Motor neuron (in vitro differentiated cells): ENCODE measurements at regions not wholly inside any gene's neighbourhood (a gene's known extent, or its start where the extent isn't known, plus 50 kb on each side); places are given as distances from the start of the nearest gene placed in this dataset.
A peak's percentile ranks its signal among the peaks of the same experiment; 100 is the strongest.

ENCODE experiments used
- ATAC-seq, 8 experiments: fragments of 200-7000 bp; cut with Tn5 transposase; replicated peaks in 6 of 8; 2 replicates each; pipeline ENCODE4 v1.8.0; 2021; ENCODE audit warnings: mild to moderate bottlenecking in 8 of 8, moderate library complexity in 8 of 8
- H3K27ac ChIP-seq, 2 donors: fragments of 250-450 bp; sonication (Bioruptor Pico); 2 replicates each; pipeline ENCODE4 v1.9.0; 2021; ENCODE audit warnings: antibody characterized with exemption in 2 of 2, mild to moderate bottlenecking in 2 of 2, moderate library complexity in 1 of 2
- H3K4me1 ChIP-seq, 2 donors: fragments of 250-450 bp; sonication (Bioruptor Pico); replicated peaks in 1 of 2; 2 replicates each; pipeline ENCODE4 v1.6.1; 2021; ENCODE audit warnings: antibody characterized with exemption in 2 of 2, mild to moderate bottlenecking in 2 of 2, moderate library complexity in 1 of 2
- H3K4me3 ChIP-seq, 5 donors: fragments of 250-450 bp; sonication (Bioruptor Pico); 2 replicates each; pipeline ENCODE4 v1.9.0; 2021; ENCODE audit warnings: antibody characterized with exemption in 5 of 5, mild to moderate bottlenecking in 5 of 5, moderate library complexity in 4 of 5
- WGBS, 10 experiments: fragments of 450-650 bp; shearing (Covaris generic); methylation state at CpG; one replicate each; pipeline ENCODE4 v1.0.0; 2022; 5-methylcytosine and 5-hydroxymethylcytosine counted together
- in situ Hi-C, 9 experiments: fragments of 400-800 bp; cut with MboI; loops; one replicate each; pipeline ENCODE4 v1.15.0; 2021; ENCODE audit warnings: low sequenced_read_pairs in 9 of 9, low pct_unique_long_range_greater_than_20kb in 2 of 9; ENCODE audit not compliant: unreplicated experiment in 9 of 9

DNA sequence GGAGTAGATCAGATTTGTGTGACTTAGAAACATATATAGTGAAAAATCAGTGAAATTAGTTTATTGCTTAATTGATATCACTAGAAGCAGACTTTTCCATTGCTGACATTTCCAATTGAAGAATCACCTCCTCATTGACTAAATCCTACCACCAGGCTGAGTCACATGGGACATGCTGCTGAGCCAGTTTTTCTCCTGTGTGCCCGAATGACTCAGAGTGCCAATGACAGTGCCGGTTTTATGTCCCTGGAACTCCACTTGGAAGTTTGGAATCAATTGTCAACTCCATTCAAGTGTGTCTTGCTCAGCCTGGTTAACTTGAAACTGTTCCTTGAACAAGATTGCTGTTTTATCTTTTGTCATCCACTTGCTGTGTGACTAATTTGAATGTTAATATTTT is 316.1 kb upstream of the PRDM1 start:
- no peaks in the 10 kb centered on the region for H3K4me1 ChIP-seq
- peak in 1 of 8 experiments; percentile 22 for ATAC-seq
- no peak overlapping the region for H3K27ac ChIP-seq
- 0 to 100% (median 82%) methylated on average over 1 to 2 of the region's 2 CpGs; no CpG with 5 or more reads in 2 of the 10 experiments for WGBS, 10 experiments
- no peak overlapping the region for H3K4me3 ChIP-seq
- in situ Hi-C loops, result no loop called here

DNA sequence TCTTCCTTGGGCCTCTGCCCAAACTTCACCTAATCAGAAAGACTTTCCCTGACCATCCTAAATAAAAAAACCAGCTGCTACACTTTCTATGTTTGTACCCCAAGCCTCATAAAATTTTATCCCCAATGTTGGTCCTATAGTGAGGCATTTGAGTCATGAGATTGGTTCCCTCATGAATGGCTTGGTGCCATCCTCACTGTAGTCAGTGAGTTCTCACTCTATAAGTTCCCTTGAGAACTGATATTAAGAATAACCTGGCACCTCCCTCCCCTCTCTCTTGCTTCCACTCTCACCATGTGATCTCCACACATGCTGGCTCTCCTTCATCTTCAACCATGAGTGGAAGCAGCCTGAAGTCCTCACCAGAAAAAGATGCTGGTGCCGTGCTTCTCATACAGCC is 316.9 kb upstream of the PRDM1 start:
- 83 to 100% (median 100%) methylated on average over 1 of the region's 1 CpG; no CpG with 5 or more reads in 4 of the 10 experiments for WGBS, 10 experiments
- in situ Hi-C loops, result no loop called here
- no peak for ATAC-seq
- H3K4me1 ChIP-seq, result no peaks in the 10 kb centered on the region
- H3K4me3 ChIP-seq, result no peak overlapping the region
- H3K27ac ChIP-seq, result no peak overlapping the region

DNA sequence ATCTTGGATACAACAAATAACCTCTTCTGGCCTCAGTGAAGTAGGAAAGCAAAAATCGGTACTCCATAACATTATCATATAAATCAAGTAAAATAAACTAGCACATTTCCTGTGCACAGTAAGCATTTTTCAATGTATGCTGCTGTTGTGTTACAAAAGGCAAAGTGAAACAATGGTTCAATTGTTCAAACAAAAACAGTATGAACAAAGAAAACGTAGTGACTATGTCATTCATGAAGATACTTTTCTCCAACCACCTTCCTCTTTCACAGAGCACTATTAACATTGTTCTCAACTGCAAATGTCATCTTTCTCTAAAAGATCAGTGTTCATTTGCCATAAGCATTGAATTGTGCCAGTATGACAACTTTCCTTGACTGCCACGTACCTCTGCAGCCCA is 318.6 kb upstream of the PRDM1 start:
- Histone ChIP-seq H3K4me1 (no peaks in the 10 kb centered on the region), H3K4me3 (no peak overlapping the region), H3K27ac (no peak overlapping the region)
- 44 to 92% (median 78%) methylated on average over 1 to 3 of the region's 3 CpGs; no CpG with 5 or more reads in 1 of the 10 experiments for WGBS, 10 experiments
- ATAC-seq, result no peak
- in situ Hi-C loops, result no loop called here

DNA sequence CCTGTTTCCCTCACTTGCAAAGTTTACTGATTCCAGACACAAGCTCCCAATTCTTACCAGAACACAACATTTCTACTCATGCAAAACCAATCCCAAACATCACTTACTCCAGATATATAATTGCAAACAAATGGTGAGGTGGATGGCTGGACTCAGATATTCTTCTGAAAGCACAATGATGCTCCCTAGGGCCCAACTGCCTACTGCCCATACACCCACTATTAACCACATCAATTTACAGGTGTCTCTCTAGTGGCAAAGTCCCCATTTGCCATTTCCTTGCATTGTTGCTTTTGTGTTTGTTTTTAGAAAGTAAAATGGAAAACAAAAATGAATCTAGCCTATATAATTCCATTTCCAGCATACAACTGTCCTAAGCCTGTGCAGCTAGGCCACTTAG is 320.9 kb upstream of the PRDM1 start:
- in situ Hi-C loops, result no loop called here
- no peaks in the 10 kb centered on the region for H3K4me1 ChIP-seq
- H3K27ac ChIP-seq, result no peak overlapping the region
- no peak overlapping the region for H3K4me3 ChIP-seq
- ATAC-seq, result no peak

DNA sequence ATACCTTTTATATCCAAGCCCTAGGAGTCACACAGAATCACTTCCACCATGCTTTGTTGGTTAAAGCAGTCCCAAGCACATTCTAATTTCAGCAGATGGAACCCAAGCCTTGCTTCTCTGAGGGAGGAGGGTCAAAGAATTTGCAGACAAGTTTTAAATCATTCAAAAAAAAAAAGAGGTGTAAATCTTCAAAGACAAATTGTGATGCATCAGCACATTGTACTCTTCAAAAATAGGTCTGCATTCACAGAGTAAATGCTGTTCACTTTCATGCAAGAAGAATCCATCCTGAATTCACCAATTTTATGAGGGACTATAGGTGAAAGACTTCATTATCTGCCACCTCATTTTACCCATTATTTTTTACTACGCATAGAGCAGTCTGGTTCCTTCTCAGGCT is 321.8 kb upstream of the PRDM1 start:
- no peak overlapping the region for H3K27ac ChIP-seq
- no peak overlapping the region for H3K4me3 ChIP-seq
- no peak for ATAC-seq
- peaks cover 0 to 4% of the 10 kb centered on the region in 2 donors for H3K4me1 ChIP-seq
- 100% methylated on average over 1 of the region's 1 CpG; no CpG with 5 or more reads in 2 of the 10 experiments for WGBS, 10 experiments
- in situ Hi-C loops, result no loop called here

DNA sequence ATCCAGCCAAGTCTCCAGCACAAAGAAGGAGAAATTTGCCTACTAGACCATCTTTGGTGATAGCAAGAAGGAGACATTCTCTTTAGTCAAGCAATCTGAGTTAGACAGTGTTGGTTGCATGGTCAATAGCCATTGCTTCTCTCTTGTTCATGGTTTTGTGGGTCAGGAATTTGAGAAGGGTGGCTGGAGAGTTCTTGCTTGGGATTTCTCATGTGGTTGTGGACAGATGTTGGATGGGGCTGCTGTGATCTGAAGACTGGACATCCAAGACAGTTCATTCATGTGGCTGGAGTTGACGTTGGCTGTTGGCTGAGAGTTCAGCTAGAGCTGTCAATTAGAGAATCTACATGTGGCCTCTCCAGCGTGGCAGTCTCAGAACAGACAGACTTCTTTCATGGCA is 322.3 kb upstream of the PRDM1 start:
- ATAC-seq, result no peak

DNA sequence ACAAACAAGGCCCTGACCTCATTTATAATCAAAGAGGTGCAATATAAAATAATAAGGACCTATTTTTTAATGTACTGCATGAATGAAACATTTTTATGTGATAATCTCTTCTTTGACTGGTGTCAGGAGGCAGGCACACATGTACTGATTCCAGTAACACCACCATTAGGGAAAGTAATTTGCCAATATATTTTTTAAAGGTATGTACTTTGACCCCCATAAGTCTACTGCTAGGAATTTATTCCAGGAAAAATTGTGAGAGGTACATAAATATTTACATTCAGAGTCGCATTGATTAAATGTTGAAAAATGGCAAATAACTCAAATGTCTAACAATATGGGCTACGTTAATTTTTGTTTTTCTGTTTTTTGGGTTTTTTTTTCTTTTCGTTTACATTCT is 325.4 kb upstream of the PRDM1 start:
- no peak for ATAC-seq
- Histone ChIP-seq H3K4me3 (no peak overlapping the region), H3K4me1 (peaks cover 0 to 4% of the 10 kb centered on the region in 2 donors), H3K27ac (no peak overlapping the region)
- in situ Hi-C loops, result no loop called here
- WGBS, 10 experiments, result 86 to 100% (median 94%) methylated on average over 2 to 3 of the region's 3 CpGs

More for the DNA sequence above, 322.3 kb upstream of the PRDM1 start:
- Histone ChIP-seq H3K4me1 (peaks cover 0 to 4% of the 10 kb centered on the region in 2 donors), H3K27ac (no peak overlapping the region), H3K4me3 (no peak overlapping the region)
- WGBS, 10 experiments, result 20 to 89% (median 64%) methylated on average over 1 to 2 of the region's 2 CpGs; no CpG with 5 or more reads in 4 of the 10 experiments
- in situ Hi-C loops, result no loop called here

DNA sequence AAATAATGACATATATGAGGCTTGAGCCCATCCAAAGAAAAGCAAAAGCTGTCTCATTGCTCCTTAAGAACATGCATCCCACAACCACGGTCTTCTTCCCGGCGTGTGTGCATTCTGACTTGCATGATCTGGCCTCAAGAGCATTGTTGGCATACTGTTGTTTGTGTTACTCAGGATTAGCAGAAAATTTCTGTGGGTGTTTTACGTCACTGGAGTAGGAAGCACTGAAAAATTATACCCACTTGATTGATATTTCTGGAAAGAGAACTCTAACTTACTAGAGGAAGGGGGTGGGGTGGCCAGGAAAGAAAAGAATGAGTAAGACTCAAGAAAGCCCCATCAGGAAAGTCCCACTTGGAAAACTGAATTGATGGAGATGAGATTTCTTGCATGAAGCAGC is 326.2 kb upstream of the PRDM1 start:
- Histone ChIP-seq H3K4me3 (no peak overlapping the region), H3K4me1 (peaks cover 0 to 4% of the 10 kb centered on the region in 2 donors), H3K27ac (no peak overlapping the region)
- in situ Hi-C loops, result no loop called here
- 33 to 100% (median 71%) methylated on average over 1 to 4 of the region's 4 CpGs; no CpG with 5 or more reads in 2 of the 10 experiments for WGBS, 10 experiments
- peak in 2 of 8 experiments; percentile 50 to 55 for ATAC-seq

DNA sequence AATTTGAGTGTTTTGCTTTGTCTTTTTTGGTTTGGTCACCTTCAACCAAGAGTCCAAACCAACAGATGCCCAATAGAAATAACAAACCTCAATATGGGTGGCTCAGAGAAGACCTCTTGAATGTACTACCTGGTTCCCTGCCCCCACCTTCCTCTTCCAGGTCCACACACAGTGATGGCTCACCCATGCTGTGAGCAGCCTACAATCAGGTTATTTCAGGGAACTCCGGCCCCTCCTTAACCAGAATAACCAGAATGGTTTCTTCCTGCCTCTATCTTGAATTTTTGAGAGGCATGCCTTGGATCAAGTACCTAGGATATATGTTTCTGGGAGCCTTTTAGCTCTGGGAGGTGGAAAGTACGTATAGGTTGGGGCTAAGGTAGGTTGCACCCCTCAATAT is 327.1 kb upstream of the PRDM1 start:
- Histone ChIP-seq H3K4me3 (no peak overlapping the region), H3K4me1 (peaks cover 0 to 4% of the 10 kb centered on the region in 2 donors), H3K27ac (no peak overlapping the region)
- ATAC-seq, result no peak
- in situ Hi-C loops, result no loop called here
- 75 to 100% (median 87%) methylated on average over 1 to 2 of the region's 2 CpGs; no CpG with 5 or more reads in 4 of the 10 experiments for WGBS, 10 experiments

DNA sequence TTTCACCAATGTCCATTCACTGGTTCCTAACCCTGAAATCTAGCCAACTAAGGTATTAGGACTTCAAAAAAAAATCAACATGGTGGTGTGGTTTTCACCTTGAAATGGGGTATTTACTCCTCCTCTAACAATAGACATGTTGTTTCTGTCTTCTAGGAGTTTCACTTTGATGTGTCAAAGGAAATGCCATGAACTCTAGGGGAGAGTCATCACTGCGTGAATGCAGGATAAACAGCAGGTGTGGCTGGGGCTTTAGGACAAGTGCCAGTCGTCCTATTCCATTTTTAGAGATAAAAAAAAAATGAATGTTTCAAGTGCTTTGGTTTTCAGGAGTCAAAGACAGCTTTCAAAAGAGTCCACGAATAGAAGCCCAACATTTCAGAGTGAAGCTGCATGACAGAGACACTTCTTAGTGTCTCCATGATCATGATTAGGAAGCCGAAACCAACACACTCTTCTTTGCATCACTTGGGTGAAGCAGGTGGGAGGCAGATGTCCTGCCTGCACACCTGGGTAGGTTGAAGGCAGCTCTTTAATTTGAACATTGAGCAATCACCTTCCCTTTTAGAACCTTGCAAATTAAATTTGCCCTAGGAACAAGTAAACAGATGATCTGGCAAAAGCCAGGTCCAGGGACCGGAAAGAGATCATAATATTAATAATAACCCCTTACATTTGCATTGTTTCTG is 328.5 kb upstream of the PRDM1 start:
- peaks cover 0 to 4% of the 10 kb centered on the region in 2 donors for H3K4me1 ChIP-seq
- H3K4me3 ChIP-seq, result no peak overlapping the region
- no peak for ATAC-seq
- 39 to 92% (median 74%) methylated on average over 1 to 5 of the region's 5 CpGs; no CpG with 5 or more reads in 1 of the 10 experiments for WGBS, 10 experiments
- in situ Hi-C loops, result no loop called here
- H3K27ac ChIP-seq, result no peak overlapping the region

DNA sequence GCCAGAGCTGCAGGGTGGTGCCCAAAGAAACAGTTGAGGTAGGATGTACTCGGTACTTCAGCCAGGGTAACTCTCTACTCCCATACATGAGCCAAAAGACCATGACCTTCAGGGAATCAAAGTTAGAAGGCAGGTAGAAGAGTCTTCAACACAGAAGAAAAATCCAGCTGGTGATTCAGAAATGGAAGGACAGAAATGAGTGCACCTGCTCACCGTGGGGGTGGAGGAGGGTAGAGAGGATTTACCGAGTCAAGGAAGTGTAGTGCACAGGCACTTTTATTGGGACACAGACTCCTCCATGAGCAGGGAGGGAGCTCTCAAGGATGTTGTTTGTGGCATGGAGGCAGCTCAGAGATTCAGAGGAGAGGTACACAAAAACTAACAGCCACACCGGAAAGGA is 330.3 kb upstream of the PRDM1 start:
- 67 to 100% (median 100%) methylated on average over 1 to 3 of the region's 4 CpGs; no CpG with 5 or more reads in 2 of the 10 experiments for WGBS, 10 experiments
- in situ Hi-C loops, result no loop called here
- H3K27ac ChIP-seq, result no peak overlapping the region
- H3K4me3 ChIP-seq, result no peak overlapping the region
- peaks cover 0 to 4% of the 10 kb centered on the region in 2 donors for H3K4me1 ChIP-seq
- ATAC-seq, result no peak

DNA sequence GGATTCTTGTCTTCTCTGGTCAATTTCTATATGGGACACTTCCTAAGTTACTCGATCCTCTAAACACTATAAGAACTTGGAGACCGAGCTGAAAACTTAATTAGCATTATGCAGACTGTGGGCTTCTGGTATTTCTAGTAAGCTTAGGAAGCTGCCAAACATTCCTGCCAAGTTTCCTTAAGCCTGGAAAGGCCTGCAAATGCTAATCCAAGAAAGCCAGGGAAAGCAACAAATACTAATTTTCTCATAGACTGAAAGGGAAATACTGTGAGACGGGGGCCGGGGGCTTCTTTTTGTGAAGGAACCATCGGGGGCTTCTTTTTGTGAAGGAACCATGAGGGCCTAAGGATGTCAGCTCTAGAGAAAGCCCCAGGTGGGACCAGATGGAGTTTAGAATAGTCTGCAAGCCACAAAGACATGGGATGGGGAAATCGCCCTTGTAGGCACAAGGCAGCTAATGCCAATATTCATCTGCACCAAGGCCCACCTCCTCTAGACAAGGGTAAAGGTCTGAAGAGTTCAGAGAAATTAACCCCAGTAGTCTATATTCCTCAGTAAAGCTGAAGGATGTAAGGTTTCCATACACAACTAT is 332.4 kb upstream of the PRDM1 start:
- in situ Hi-C loops, result no loop called here
- Histone ChIP-seq H3K4me3 (no peak overlapping the region), H3K4me1 (no peaks in the 10 kb centered on the region), H3K27ac (no peak overlapping the region)
- peak in 3 of 8 experiments; percentile 89 to 99 (median 93) for ATAC-seq
- 0 to 60% (median 39%) methylated on average over 1 to 6 of the region's 6 CpGs; no CpG with 5 or more reads in 1 of the 10 experiments for WGBS, 10 experiments

DNA sequence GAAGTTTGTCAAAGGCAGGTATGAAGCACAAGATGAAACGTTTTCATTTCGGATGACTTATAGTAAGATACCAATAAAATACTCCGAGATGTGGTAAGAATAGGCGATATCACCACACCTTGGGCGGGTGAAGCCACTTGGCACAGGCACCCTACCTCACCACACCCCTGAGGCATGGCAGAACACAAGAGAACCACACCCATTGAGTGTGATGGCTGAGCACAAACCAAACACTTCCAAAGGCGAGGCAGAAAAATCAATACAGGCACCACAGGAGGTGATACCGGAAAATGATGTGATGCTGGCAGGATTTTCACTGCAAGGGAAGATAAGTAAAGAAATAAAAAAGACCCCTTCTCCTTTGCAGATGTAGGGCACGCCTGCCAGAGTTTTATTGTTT is 332.9 kb upstream of the PRDM1 start:
- WGBS, 10 experiments, result 30 to 100% (median 77%) methylated on average over 1 to 7 of the region's 8 CpGs; no CpG with 5 or more reads in 2 of the 10 experiments
- in situ Hi-C loops, result no loop called here
- no peak overlapping the region for H3K27ac ChIP-seq
- ATAC-seq, result peak in 3 of 8 experiments; percentile 52 to 61 (median 61)
- no peaks in the 10 kb centered on the region for H3K4me1 ChIP-seq
- H3K4me3 ChIP-seq, result no peak overlapping the region

DNA sequence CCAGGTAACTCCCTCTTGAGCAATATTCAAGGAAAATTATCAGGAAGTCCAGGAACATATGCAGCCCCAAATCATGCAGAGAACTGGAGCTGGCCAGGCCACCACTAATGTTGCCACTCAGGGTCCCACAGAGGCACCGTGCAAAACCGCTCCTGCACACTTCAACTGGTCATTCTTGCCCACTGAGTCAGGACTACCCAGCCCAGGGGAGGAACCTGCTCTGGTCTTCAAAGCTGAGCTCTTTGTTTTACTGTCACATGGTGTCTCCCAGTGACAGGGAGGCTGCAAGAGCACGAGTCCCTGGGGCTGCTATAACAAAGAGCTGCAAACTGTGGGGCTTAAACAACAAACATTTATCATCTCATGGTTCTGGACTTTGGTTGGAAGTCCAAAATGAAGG is 336.0 kb upstream of the PRDM1 start:
- H3K4me3 ChIP-seq, result no peak overlapping the region
- in situ Hi-C loops, result no loop called here
- no peaks in the 10 kb centered on the region for H3K4me1 ChIP-seq
- no peak overlapping the region for H3K27ac ChIP-seq
- no peak for ATAC-seq
- 60 to 100% (median 92%) methylated on average over 1 to 3 of the region's 3 CpGs; no CpG with 5 or more reads in 3 of the 10 experiments for WGBS, 10 experiments
